HL-60/S4 treated with retinoic acid at 250 ng/mL for 4 days and 3 days (cell line): ENCODE measurements at regions not wholly inside any gene's neighbourhood (a gene's known extent, or its start where the extent isn't known, plus 50 kb on each side); places are given as distances from the start of the nearest gene placed in this dataset.
"Not testable (repeated sequence)": the region's sequence is repeated elsewhere in the genome, so short reads cannot be mapped to it uniquely, and the experiment has no call there.

Experiments used
- in situ Hi-C: fragments of 300-500 bp; cut with MboI; formaldehyde crosslinking; loops from 2 replicates; pipeline ENCODE4 v1.7.0; 2022; ENCODE audit warnings: low sequenced_read_pairs

- in situ Hi-C loops: no loop called here
Measured at GRCh38 chr6:168915855-168916254, 337.8 kb downstream of the THBS2 start.

- in situ Hi-C loops: no loop called here
Measured at GRCh38 chr6:168915242-168915641, 338.4 kb downstream of the THBS2 start.

- in situ Hi-C loops: no loop called here
Measured at GRCh38 chr6:168913866-168914469, 339.7 kb downstream of the THBS2 start.

- in situ Hi-C loops: not testable (repeated sequence)
Measured at GRCh38 chr6:168913231-168913865, 340.3 kb downstream of the THBS2 start.

- in situ Hi-C loops: no loop called here
Measured at GRCh38 chr6:168909288-168909687, 344.4 kb downstream of the THBS2 start.

GRCh38 chr6:168908887-168909286, 344.8 kb downstream of the THBS2 start:
- in situ Hi-C loops: no loop called here

GRCh38 chr6:168908166-168908565, 345.5 kb downstream of the THBS2 start:
- in situ Hi-C loops: no loop called here

- in situ Hi-C loops: no loop called here
Measured at GRCh38 chr6:168906391-168906790, 347.3 kb downstream of the THBS2 start.

GRCh38 chr6:168905451-168906090, 348.1 kb downstream of the THBS2 start:
- in situ Hi-C loops: no loop called here

GRCh38 chr6:168903613-168904345, 349.9 kb downstream of the THBS2 start:
- in situ Hi-C loops: no loop called here

GRCh38 chr6:168902075-168902474, 351.6 kb downstream of the THBS2 start:
- in situ Hi-C loops: no loop called here

GRCh38 chr6:168901076-168901475, 352.6 kb downstream of the THBS2 start:
- in situ Hi-C loops: no loop called here

- in situ Hi-C loops: loop anchor here (25.0 kb wide), 1 partner anchor 534 kb away; no protein-coding TSS in a partner anchor
Measured at GRCh38 chr6:168896321-168896720, 357.3 kb downstream of the THBS2 start.

GRCh38 chr6:168895102-168895812, 358.4 kb downstream of the THBS2 start:
- in situ Hi-C loops: loop anchor here (25.0 kb wide), 1 partner anchor 533 kb away; no protein-coding TSS in a partner anchor

GRCh38 chr6:168892031-168892430, 361.6 kb downstream of the THBS2 start:
- in situ Hi-C loops: loop anchor here (25.0 kb wide), 1 partner anchor 530 kb away; no protein-coding TSS in a partner anchor

GRCh38 chr6:168890981-168891365, 362.7 kb downstream of the THBS2 start:
- in situ Hi-C loops: loop anchor here (25.0 kb wide), 1 partner anchor 529 kb away; no protein-coding TSS in a partner anchor

GRCh38 chr6:168890306-168890980, 363.2 kb downstream of the THBS2 start:
- in situ Hi-C loops: loop anchor here (25.0 kb wide), 1 partner anchor 528 kb away; no protein-coding TSS in a partner anchor

GRCh38 chr6:168888786-168889345, 364.8 kb downstream of the THBS2 start:
- in situ Hi-C loops: loop anchor here (25.0 kb wide), 1 partner anchor 527 kb away; no protein-coding TSS in a partner anchor

GRCh38 chr6:168888102-168888501, 365.5 kb downstream of the THBS2 start:
- in situ Hi-C loops: loop anchor here (25.0 kb wide), 1 partner anchor 526 kb away; no protein-coding TSS in a partner anchor
